ENCODE measurements at regions not wholly inside any gene's neighbourhood (a gene's known extent, or its start where the extent isn't known, plus 50 kb on each side); places are given as distances from the start of the nearest gene placed in this dataset.

- TF ChIP-seq EZH2 (IDR thresholded peaks at IDR 0.05; ENCODE audit: borderline replicate concordance, low read depth, low read length, poor library complexity, severe bottlenecking) (no peak), CTCF (conservative IDR thresholded peaks at IDR 0.05; ENCODE audit: low read depth, low read length) (no peak)
Measured at GRCh38 chr4:181890911-181891310, 352.3 kb upstream of the TENM3 start.
